DOHH2 (cell line): ENCODE measurements at regions not wholly inside any gene's neighbourhood (a gene's known extent, or its start where the extent isn't known, plus 50 kb on each side); places are given as distances from the start of the nearest gene placed in this dataset.

Experiments
- H3F3A ChIP-seq: fragments of 200-600 bp; sonication (generic), shearing (Covaris generic); 2 replicates; pipeline ENCODE4 v1.6.0; 2016; ENCODE audit warnings: antibody characterized with exemption, mild to moderate bottlenecking; ENCODE audit not compliant: control insufficient read depth, insufficient read depth
- H3K27ac ChIP-seq: fragments of 200-600 bp; sonication (generic); 2 replicates; pipeline ENCODE4 v1.5.1; 2014; ENCODE audit warnings: low read depth, mild to moderate bottlenecking, low read length, moderate library complexity
- H3K27me3 ChIP-seq: fragments of 200-600 bp; sonication (generic); 2 replicates; pipeline ENCODE4 v1.6.1; 2014; ENCODE audit warnings: mild to moderate bottlenecking, low read length, mixed read lengths; ENCODE audit not compliant: control insufficient read depth
- H3K36me3 ChIP-seq: fragments of 200-600 bp; sonication (generic); 2 replicates; pipeline ENCODE4 v1.6.1; 2014; ENCODE audit warnings: mild to moderate bottlenecking, low read length, moderate library complexity, mixed read lengths; ENCODE audit not compliant: control insufficient read depth
- H3K4me1 ChIP-seq: fragments of 200-600 bp; sonication (generic); 2 replicates; pipeline ENCODE4 v1.6.1; 2014; ENCODE audit warnings: mild to moderate bottlenecking, low read length, mixed read lengths; ENCODE audit not compliant: control insufficient read depth
- H3K4me2 ChIP-seq: fragments of 200-600 bp; sonication (generic); 2 replicates; pipeline ENCODE4 v1.6.0; 2014; ENCODE audit warnings: mild to moderate bottlenecking, low read length, moderate library complexity
- H3K4me3 ChIP-seq: fragments of 200-600 bp; sonication (generic); 2 replicates; pipeline ENCODE4 v1.5.1; 2014; ENCODE audit warnings: mild to moderate bottlenecking, low read length, mixed read lengths
- H3K79me2 ChIP-seq: fragments of 200-600 bp; sonication (generic); 2 replicates; pipeline ENCODE4 v1.6.1; 2014; ENCODE audit warnings: mild to moderate bottlenecking, low read length, mixed read lengths; ENCODE audit not compliant: control insufficient read depth
- H3K9me2 ChIP-seq: fragments of 200-600 bp; sonication (generic); replicated peaks from 2 replicates; pipeline ENCODE4 v1.6.1; 2014; ENCODE audit warnings: mild to moderate bottlenecking, low read length, mixed read lengths; ENCODE audit not compliant: control insufficient read depth
- H3K9me3 ChIP-seq: fragments of 200-600 bp; sonication (generic); 2 replicates; pipeline ENCODE4 v1.6.1; 2014; ENCODE audit warnings: antibody characterized with exemption, low read length, mixed read lengths; ENCODE audit not compliant: control insufficient read depth, insufficient read depth
- H4K20me1 ChIP-seq: fragments of 200-600 bp; sonication (generic); 2 replicates; pipeline ENCODE4 v1.6.0; 2014; ENCODE audit warnings: low read depth, mild to moderate bottlenecking, antibody characterized with exemption, low read length, moderate library complexity; ENCODE audit not compliant: control insufficient read depth, insufficient read depth
- CTCF ChIP-seq: fragments of 200-600 bp; sonication (generic); IDR thresholded peaks from one replicate; pipeline ENCODE4 v1.5.1; 2014; ENCODE audit warnings: antibody characterized with exemption, mild to moderate bottlenecking, low read depth, low read length; ENCODE audit not compliant: poor library complexity, severe bottlenecking
- EZH2phosphoT487 ChIP-seq: fragments of 200-600 bp; sonication (generic); IDR thresholded peaks from 2 replicates; pipeline ENCODE4 v1.6.1; 2017; ENCODE audit warnings: borderline replicate concordance, mild to moderate bottlenecking, antibody characterized with exemption, low read length, moderate library complexity, mixed read lengths

GRCh38 chr20:7389216-7389615, 551.0 kb downstream of the HAO1 start:
- no peaks in the 10 kb centered on the region for H4K20me1 ChIP-seq
- H3K27me3 ChIP-seq, result no peaks in the 10 kb centered on the region
- H3K36me3 ChIP-seq, result no peaks in the 10 kb centered on the region
- no peaks in the 10 kb centered on the region for H3K4me1 ChIP-seq
- H3F3A ChIP-seq, result no peaks in the 10 kb centered on the region
- no peak overlapping the region for H3K27ac ChIP-seq
- TF ChIP-seq EZH2phosphoT487, result no peak
- TF ChIP-seq CTCF, result no peak
- no peak overlapping the region for H3K4me2 ChIP-seq
- H3K9me2 ChIP-seq, result no peaks in the 10 kb centered on the region
- H3K4me3 ChIP-seq, result no peak overlapping the region
- H3K9me3 ChIP-seq, result no peaks in the 10 kb centered on the region
- no peaks in the 10 kb centered on the region for H3K79me2 ChIP-seq

GRCh38 chr20:7392542-7393206, 547.6 kb downstream of the HAO1 start:
- Histone ChIP-seq H3K9me2 (no peaks in the 10 kb centered on the region), H3K4me2 (no peak overlapping the region), H3F3A (no peaks in the 10 kb centered on the region), H3K27me3 (no peaks in the 10 kb centered on the region), H3K9me3 (no peaks in the 10 kb centered on the region), H3K4me3 (no peak overlapping the region), H3K4me1 (no peaks in the 10 kb centered on the region), H3K36me3 (no peaks in the 10 kb centered on the region), H3K79me2 (no peaks in the 10 kb centered on the region), H3K27ac (no peak overlapping the region), H4K20me1 (no peaks in the 10 kb centered on the region)
- TF ChIP-seq CTCF (no peak), EZH2phosphoT487 (no peak)

GRCh38 chr20:7399114-7399513, 541.1 kb downstream of the HAO1 start:
- H4K20me1 ChIP-seq, result no peaks in the 10 kb centered on the region
- H3F3A ChIP-seq, result no peaks in the 10 kb centered on the region
- no peak overlapping the region for H3K27ac ChIP-seq
- TF ChIP-seq CTCF (no peak), EZH2phosphoT487 (no peak)
- H3K4me1 ChIP-seq, result no peaks in the 10 kb centered on the region
- no peaks in the 10 kb centered on the region for H3K27me3 ChIP-seq
- H3K4me3 ChIP-seq, result no peak overlapping the region
- H3K9me2 ChIP-seq, result no peaks in the 10 kb centered on the region
- H3K4me2 ChIP-seq, result no peak overlapping the region
- no peaks in the 10 kb centered on the region for H3K36me3 ChIP-seq
- H3K79me2 ChIP-seq, result no peaks in the 10 kb centered on the region
- no peaks in the 10 kb centered on the region for H3K9me3 ChIP-seq
